Right atrium auricular region (tissue), 2 donors: ENCODE measurements at regions not wholly inside any gene's neighbourhood (a gene's known extent, or its start where the extent isn't known, plus 50 kb on each side); places are given as distances from the start of the nearest gene placed in this dataset.

ENCODE experiments used
- DNase-seq: peaks from one replicate; pipeline ENCODE4 v3.0.0-alpha.2; 2019; ENCODE audit warnings: low spot score
- H3K27ac ChIP-seq, 2 donors: fragments of 200-600 bp; sonication (generic); 1 replicate in 1 of 2; 2 replicates in 1 of 2; pipeline ENCODE4 v1.5.1; 2016 to 2019
- H3K27me3 ChIP-seq, 2 donors: fragments of 200-600 bp; sonication (generic); one replicate each; pipeline versions ENCODE4 v1.5.1 to v1.6.0; 2017 to 2019
- H3K36me3 ChIP-seq: fragments of 200-600 bp; sonication (generic); one replicate; pipeline ENCODE4 v1.5.1; 2016
- H3K4me1 ChIP-seq, 2 donors: fragments of 200-600 bp; sonication (generic); one replicate each; pipeline versions ENCODE4 v1.5.1 to v1.6.0; 2017 to 2019
- H3K4me3 ChIP-seq, 2 donors: fragments of 200-600 bp; sonication (generic); 1 replicate in 1 of 2; 2 replicates in 1 of 2; pipeline ENCODE4 v1.5.1; 2017 to 2019; ENCODE audit warnings: mild to moderate bottlenecking in 1 of 2, moderate library complexity in 1 of 2
- H3K9me3 ChIP-seq, 2 donors: fragments of 200-600 bp; sonication (generic); one replicate each; pipeline ENCODE4 v1.5.1; 2019
- TF ChIP-seq, protein P1 (sequence below), 2 donors: fragments of 200-600 bp; sonication (generic); IDR thresholded peaks; one replicate each; pipeline ENCODE4 v1.5.1; 2019; ENCODE audit warnings: antibody characterized with exemption in 2 of 2

DNA sequence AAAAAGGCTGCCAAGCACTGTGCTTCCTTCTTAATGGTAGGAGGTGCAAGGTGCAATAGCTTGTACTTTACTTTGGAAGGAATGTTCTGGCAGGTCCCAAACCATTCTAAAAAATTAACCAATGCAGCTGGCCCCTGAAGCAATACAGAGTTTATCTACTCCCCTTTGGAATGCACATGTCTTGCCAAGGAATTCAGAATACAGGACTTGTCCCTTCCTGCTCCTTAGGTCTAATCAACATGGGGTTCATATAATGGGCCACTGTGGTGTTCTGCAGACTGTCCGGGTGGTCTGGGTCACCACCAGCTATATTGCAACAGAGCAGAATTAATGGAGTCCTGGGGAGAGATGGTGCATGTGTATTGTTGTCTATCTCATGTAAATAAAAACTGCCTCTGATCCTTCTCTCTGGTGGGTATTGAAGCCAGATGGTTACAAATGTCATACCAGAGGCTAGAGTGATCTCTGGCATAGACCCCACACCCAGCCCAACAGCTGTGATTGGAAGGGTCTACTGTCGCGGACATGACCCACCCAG, 112.8 kb downstream of the RIPK4 start:
- no peaks in the 10 kb centered on the region for H3K36me3 ChIP-seq
- DNase-seq: no peak
- H3K4me1 ChIP-seq: peaks cover 0 to 19% of the 10 kb centered on the region in 2 donors
- no peak overlapping the region for H3K4me3 ChIP-seq
- H3K9me3 ChIP-seq: no peaks in the 10 kb centered on the region
- H3K27ac ChIP-seq: no peak overlapping the region
- TF ChIP-seq, protein P1, sequence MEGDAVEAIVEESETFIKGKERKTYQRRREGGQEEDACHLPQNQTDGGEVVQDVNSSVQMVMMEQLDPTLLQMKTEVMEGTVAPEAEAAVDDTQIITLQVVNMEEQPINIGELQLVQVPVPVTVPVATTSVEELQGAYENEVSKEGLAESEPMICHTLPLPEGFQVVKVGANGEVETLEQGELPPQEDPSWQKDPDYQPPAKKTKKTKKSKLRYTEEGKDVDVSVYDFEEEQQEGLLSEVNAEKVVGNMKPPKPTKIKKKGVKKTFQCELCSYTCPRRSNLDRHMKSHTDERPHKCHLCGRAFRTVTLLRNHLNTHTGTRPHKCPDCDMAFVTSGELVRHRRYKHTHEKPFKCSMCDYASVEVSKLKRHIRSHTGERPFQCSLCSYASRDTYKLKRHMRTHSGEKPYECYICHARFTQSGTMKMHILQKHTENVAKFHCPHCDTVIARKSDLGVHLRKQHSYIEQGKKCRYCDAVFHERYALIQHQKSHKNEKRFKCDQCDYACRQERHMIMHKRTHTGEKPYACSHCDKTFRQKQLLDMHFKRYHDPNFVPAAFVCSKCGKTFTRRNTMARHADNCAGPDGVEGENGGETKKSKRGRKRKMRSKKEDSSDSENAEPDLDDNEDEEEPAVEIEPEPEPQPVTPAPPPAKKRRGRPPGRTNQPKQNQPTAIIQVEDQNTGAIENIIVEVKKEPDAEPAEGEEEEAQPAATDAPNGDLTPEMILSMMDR (IDR thresholded peaks at IDR 0.05): no peak
- no peaks in the 10 kb centered on the region for H3K27me3 ChIP-seq

- H3K4me1 ChIP-seq: peaks cover 0 to 22% of the 10 kb centered on the region in 2 donors
- TF ChIP-seq, protein P1 (IDR thresholded peaks at IDR 0.05): no peak
- H3K36me3 ChIP-seq: no peaks in the 10 kb centered on the region
- no peak for DNase-seq
- H3K4me3 ChIP-seq: no peak overlapping the region
- no peak overlapping the region for H3K27ac ChIP-seq
- no peaks in the 10 kb centered on the region for H3K9me3 ChIP-seq
- H3K27me3 ChIP-seq: no peaks in the 10 kb centered on the region
Observed at GRCh38 chr21:41653243-41653953, 113.5 kb downstream of the RIPK4 start.

DNA sequence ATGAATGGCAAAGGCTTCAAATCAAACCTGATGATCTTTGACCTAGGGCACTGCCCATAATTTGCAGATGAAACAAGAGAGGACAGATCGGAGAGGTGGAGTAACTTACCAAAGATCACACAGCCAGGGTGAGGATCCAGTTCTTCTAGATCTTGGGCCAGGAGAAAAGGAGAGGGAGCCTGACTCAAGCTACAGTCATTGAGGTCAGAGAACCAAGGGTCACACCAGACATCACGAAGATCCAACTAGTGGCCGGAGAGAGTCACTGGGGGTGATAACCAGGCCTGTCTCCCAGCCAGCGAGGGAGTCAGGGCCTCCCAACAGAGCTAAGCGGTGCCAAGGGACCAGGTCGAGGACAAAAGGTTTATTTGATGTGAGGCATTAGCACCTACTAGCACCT, 115.0 kb downstream of the RIPK4 start:
- peaks cover 0 to 25% of the 10 kb centered on the region in 2 donors for H3K4me1 ChIP-seq
- H3K4me3 ChIP-seq: no peak overlapping the region
- H3K36me3 ChIP-seq: no peaks in the 10 kb centered on the region
- no peaks in the 10 kb centered on the region for H3K27me3 ChIP-seq
- no peak overlapping the region for H3K27ac ChIP-seq
- DNase-seq: no peak
- TF ChIP-seq, protein P1 (IDR thresholded peaks at IDR 0.05): no peak
- H3K9me3 ChIP-seq: no peaks in the 10 kb centered on the region

GRCh38 chr21:41651406-41651805, 115.4 kb downstream of the RIPK4 start:
- H3K27ac ChIP-seq: no peak overlapping the region
- no peaks in the 10 kb centered on the region for H3K9me3 ChIP-seq
- TF ChIP-seq, protein P1 (IDR thresholded peaks at IDR 0.05): no peak
- peaks cover 0 to 25% of the 10 kb centered on the region in 2 donors for H3K4me1 ChIP-seq
- DNase-seq: no peak
- H3K27me3 ChIP-seq: no peaks in the 10 kb centered on the region
- H3K4me3 ChIP-seq: no peak overlapping the region
- H3K36me3 ChIP-seq: no peaks in the 10 kb centered on the region

- H3K36me3 ChIP-seq: no peaks in the 10 kb centered on the region
- peaks cover 0 to 25% of the 10 kb centered on the region in 2 donors for H3K4me1 ChIP-seq
- H3K27ac ChIP-seq: no peak overlapping the region
- TF ChIP-seq, protein P1 (IDR thresholded peaks at IDR 0.05): no peak
- H3K27me3 ChIP-seq: no peaks in the 10 kb centered on the region
- H3K9me3 ChIP-seq: no peaks in the 10 kb centered on the region
- no peak overlapping the region for H3K4me3 ChIP-seq
- no peak for DNase-seq
Observed at GRCh38 chr21:41650526-41651145, 116.2 kb downstream of the RIPK4 start.
